GM12891 (cell line): ENCODE measurements at regions not wholly inside any gene's neighbourhood (a gene's known extent, or its start where the extent isn't known, plus 50 kb on each side); places are given as distances from the start of the nearest gene placed in this dataset.

ENCODE experiments used
- PAX5 ChIP-seq: IDR thresholded peaks from 2 replicates; pipeline ENCODE4 v1.6.1; 2011; ENCODE audit warnings: low read length, moderate library complexity, mild to moderate bottlenecking; ENCODE audit not compliant: insufficient read depth, severe bottlenecking
- POLR2A ChIP-seq: IDR thresholded peaks from 2 replicates; pipeline ENCODE4 v1.6.1; 2011; ENCODE audit warnings: low read depth, low read length, control low read depth
- POLR2AphosphoS5 ChIP-seq: IDR thresholded peaks from 2 replicates; pipeline ENCODE4 v1.6.1; 2011; ENCODE audit warnings: low read depth, low read length, control low read depth
- SPI1 ChIP-seq: IDR thresholded peaks from 2 replicates; pipeline ENCODE4 v1.6.1; 2011; ENCODE audit warnings: low read depth, low read length, control low read depth

- TF ChIP-seq POLR2A (no peak), SPI1 (no peak), PAX5 (no peak), POLR2AphosphoS5 (no peak)
Observed at GRCh38 chr12:92340441-92341064, 194.9 kb upstream of the BTG1 start.
